ENCODE measurements at regions not wholly inside any gene's neighbourhood (a gene's known extent, or its start where the extent isn't known, plus 50 kb on each side); places are given as distances from the start of the nearest gene placed in this dataset.

GRCh38 chr7:91656541-91657482 lies 223.7 kb downstream of the MTERF1 start:
- DNase-seq (ENCODE audit: low spot score), result no peak
- no peak overlapping the region for H3K27ac Mint-ChIP-seq
- H3K4me1 Mint-ChIP-seq (ENCODE audit: low read depth), result no peaks in the 10 kb centered on the region
- no peaks in the 10 kb centered on the region for H3K27me3 Mint-ChIP-seq (ENCODE audit: low read depth)
- H3K9me3 Mint-ChIP-seq, result no peaks in the 10 kb centered on the region
- no peaks in the 10 kb centered on the region for H3K36me3 Mint-ChIP-seq (ENCODE audit: low read depth)
- no peak overlapping the region for H3K4me3 Mint-ChIP-seq

DNA sequence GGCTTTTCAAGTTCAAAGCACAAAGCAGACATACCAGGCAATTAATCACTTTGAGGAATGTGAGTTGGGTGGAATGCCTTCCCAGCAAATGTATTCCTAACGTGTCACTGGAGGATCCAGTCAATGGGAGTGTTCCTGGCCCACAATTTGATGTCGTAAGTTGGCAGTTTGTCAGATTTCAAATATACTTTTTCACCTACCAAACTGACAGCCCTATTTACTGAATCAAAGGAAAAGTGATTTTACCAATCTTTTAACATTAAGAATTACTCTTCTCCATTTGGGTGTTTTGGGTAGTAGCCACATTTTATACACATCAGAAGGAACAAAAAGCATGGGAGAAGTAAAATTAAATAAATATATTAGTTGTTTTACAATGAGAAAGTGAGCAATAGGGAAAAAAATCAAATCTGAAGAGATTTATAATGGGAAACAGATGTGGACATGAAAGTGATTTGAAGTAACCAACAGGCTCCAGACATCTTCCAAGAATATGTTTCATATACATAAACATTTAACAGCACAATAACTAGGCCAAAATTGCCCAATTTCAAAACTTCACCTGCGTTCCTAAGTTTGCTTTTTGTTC lies 222.9 kb downstream of the MTERF1 start:
- H3K9me3 Mint-ChIP-seq, result no peaks in the 10 kb centered on the region
- no peak for DNase-seq (ENCODE audit: low spot score)
- no peaks in the 10 kb centered on the region for H3K36me3 Mint-ChIP-seq (ENCODE audit: low read depth)
- no peaks in the 10 kb centered on the region for H3K4me1 Mint-ChIP-seq (ENCODE audit: low read depth)
- no peak overlapping the region for H3K4me3 Mint-ChIP-seq
- no peaks in the 10 kb centered on the region for H3K27me3 Mint-ChIP-seq (ENCODE audit: low read depth)
- H3K27ac Mint-ChIP-seq, result no peak overlapping the region

- Mint-ChIP-seq H3K4me3 (no peak overlapping the region), H3K36me3 (ENCODE audit: low read depth) (no peaks in the 10 kb centered on the region), H3K4me1 (ENCODE audit: low read depth) (no peaks in the 10 kb centered on the region), H3K27me3 (ENCODE audit: low read depth) (no peaks in the 10 kb centered on the region), H3K27ac (no peak overlapping the region), H3K9me3 (no peaks in the 10 kb centered on the region)
- DNase-seq (ENCODE audit: low spot score), result no peak
Measured at GRCh38 chr7:91659096-91659495, 221.4 kb downstream of the MTERF1 start.

DNA sequence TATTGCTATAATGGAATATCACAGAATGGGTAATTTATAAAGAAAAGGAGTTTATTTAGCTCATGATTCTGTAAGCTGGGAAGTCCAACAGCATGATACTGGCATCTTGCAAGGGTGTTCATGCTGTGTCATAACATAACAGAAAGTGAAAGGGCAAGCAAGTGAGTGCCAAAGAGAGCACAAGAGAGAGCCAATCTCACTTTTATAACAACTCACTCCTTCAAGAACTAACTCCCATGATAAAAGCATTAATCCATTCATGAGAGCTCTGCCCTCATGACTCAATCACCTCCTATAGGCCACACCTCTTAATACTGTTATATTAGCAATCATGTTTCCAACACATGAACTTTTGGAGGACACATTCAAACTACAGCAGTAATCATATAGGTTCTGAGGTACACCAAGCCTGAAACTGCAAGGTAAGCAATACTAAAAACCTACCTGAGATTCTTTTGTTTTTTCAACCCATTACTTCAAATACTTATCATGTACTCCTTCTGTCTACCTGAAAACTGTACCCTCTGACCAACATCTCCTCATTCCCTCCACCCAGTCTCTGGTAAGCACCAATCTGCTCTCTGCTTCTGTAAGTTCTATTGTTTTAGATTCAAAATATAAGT lies 219.7 kb downstream of the MTERF1 start:
- Mint-ChIP-seq H3K9me3 (no peaks in the 10 kb centered on the region), H3K4me3 (no peak overlapping the region), H3K27ac (no peak overlapping the region), H3K36me3 (ENCODE audit: low read depth) (no peaks in the 10 kb centered on the region), H3K4me1 (ENCODE audit: low read depth) (no peaks in the 10 kb centered on the region), H3K27me3 (ENCODE audit: low read depth) (no peaks in the 10 kb centered on the region)
- no peak for DNase-seq (ENCODE audit: low spot score)

GRCh38 chr7:91661727-91662126 lies 218.8 kb downstream of the MTERF1 start:
- H3K27ac Mint-ChIP-seq, result no peak overlapping the region
- H3K4me1 Mint-ChIP-seq (ENCODE audit: low read depth), result no peaks in the 10 kb centered on the region
- H3K4me3 Mint-ChIP-seq, result no peak overlapping the region
- no peaks in the 10 kb centered on the region for H3K27me3 Mint-ChIP-seq (ENCODE audit: low read depth)
- no peak for DNase-seq (ENCODE audit: low spot score)
- H3K9me3 Mint-ChIP-seq, result no peaks in the 10 kb centered on the region
- H3K36me3 Mint-ChIP-seq (ENCODE audit: low read depth), result no peaks in the 10 kb centered on the region

GRCh38 chr7:91668217-91668616 lies 212.3 kb downstream of the MTERF1 start:
- H3K27me3 Mint-ChIP-seq (ENCODE audit: low read depth), result no peaks in the 10 kb centered on the region
- H3K27ac Mint-ChIP-seq, result no peak overlapping the region
- no peaks in the 10 kb centered on the region for H3K36me3 Mint-ChIP-seq (ENCODE audit: low read depth)
- H3K4me3 Mint-ChIP-seq, result no peak overlapping the region
- no peaks in the 10 kb centered on the region for H3K9me3 Mint-ChIP-seq
- no peaks in the 10 kb centered on the region for H3K4me1 Mint-ChIP-seq (ENCODE audit: low read depth)
- no peak for DNase-seq (ENCODE audit: low spot score)

- Mint-ChIP-seq H3K4me3 (no peak overlapping the region), H3K27ac (no peak overlapping the region), H3K27me3 (ENCODE audit: low read depth) (no peaks in the 10 kb centered on the region), H3K36me3 (ENCODE audit: low read depth) (no peaks in the 10 kb centered on the region), H3K9me3 (no peaks in the 10 kb centered on the region), H3K4me1 (ENCODE audit: low read depth) (no peaks in the 10 kb centered on the region)
- DNase-seq (ENCODE audit: low spot score), result no peak
Measured at GRCh38 chr7:91671245-91671644, 209.3 kb downstream of the MTERF1 start.

- no peaks in the 10 kb centered on the region for H3K27me3 Mint-ChIP-seq (ENCODE audit: low read depth)
- H3K9me3 Mint-ChIP-seq, result peaks cover 8% of the 10 kb centered on the region
- H3K36me3 Mint-ChIP-seq (ENCODE audit: low read depth), result no peaks in the 10 kb centered on the region
- no peak overlapping the region for H3K27ac Mint-ChIP-seq
- DNase-seq (ENCODE audit: low spot score), result no peak
- no peak overlapping the region for H3K4me3 Mint-ChIP-seq
- H3K4me1 Mint-ChIP-seq (ENCODE audit: low read depth), result no peaks in the 10 kb centered on the region
Measured at GRCh38 chr7:91674470-91674869, 206.0 kb downstream of the MTERF1 start.

DNA sequence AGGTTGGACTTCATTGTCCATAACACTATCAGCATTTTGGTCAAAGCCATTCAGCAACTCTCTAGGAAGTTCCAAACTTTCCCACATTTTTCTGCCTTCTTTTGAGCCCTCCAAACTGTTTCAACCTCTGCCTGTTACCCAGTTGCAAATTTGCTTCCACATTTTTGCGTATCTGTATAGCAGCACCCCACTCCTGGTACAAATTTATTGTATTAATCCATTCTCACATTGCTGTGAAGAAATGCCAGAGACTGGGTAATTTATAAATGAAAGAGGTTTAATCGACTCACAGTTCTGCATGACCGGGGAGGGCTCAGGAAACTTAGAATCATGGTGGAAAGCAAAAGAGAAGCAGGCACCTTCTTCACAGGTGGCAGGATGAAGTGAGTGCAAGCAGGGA lies 198.8 kb downstream of the MTERF1 start:
- Mint-ChIP-seq H3K36me3 (ENCODE audit: low read depth) (no peaks in the 10 kb centered on the region), H3K4me3 (no peak overlapping the region), H3K27ac (no peak overlapping the region), H3K27me3 (ENCODE audit: low read depth) (no peaks in the 10 kb centered on the region), H3K9me3 (peaks cover 21% of the 10 kb centered on the region), H3K4me1 (ENCODE audit: low read depth) (no peaks in the 10 kb centered on the region)
- DNase-seq (ENCODE audit: low spot score), result no peak

DNA sequence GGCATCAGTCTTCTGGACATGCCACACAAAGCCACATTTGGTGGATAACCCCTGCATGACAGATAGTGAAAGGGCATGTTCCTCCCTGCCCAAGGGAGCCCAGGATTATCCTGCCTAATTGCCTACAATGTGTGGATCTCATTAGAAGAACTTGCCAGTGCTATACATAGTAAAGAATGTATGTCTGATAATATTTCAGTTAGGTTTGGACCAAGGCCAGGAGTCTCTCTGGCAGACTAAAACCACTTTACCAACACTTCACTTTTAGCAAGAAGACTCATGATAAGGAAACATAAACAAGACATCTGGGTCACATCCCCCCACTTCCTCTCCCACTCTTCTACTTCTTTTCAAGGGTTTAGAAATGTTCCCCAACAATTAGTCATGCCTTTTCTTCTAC lies 196.7 kb downstream of the MTERF1 start:
- Mint-ChIP-seq H3K9me3 (peaks cover 18% of the 10 kb centered on the region), H3K27ac (no peak overlapping the region), H3K27me3 (ENCODE audit: low read depth) (no peaks in the 10 kb centered on the region), H3K36me3 (ENCODE audit: low read depth) (no peaks in the 10 kb centered on the region), H3K4me1 (ENCODE audit: low read depth) (no peaks in the 10 kb centered on the region), H3K4me3 (no peak overlapping the region)
- no peak for DNase-seq (ENCODE audit: low spot score)

- no peak overlapping the region for H3K27ac Mint-ChIP-seq
- no peak for DNase-seq (ENCODE audit: low spot score)
- no peak overlapping the region for H3K4me3 Mint-ChIP-seq
- peaks cover 7% of the 10 kb centered on the region for H3K9me3 Mint-ChIP-seq
- H3K27me3 Mint-ChIP-seq (ENCODE audit: low read depth), result no peaks in the 10 kb centered on the region
- H3K4me1 Mint-ChIP-seq (ENCODE audit: low read depth), result no peaks in the 10 kb centered on the region
- H3K36me3 Mint-ChIP-seq (ENCODE audit: low read depth), result no peaks in the 10 kb centered on the region
Measured at GRCh38 chr7:91685544-91685943, 195.0 kb downstream of the MTERF1 start.

DNA sequence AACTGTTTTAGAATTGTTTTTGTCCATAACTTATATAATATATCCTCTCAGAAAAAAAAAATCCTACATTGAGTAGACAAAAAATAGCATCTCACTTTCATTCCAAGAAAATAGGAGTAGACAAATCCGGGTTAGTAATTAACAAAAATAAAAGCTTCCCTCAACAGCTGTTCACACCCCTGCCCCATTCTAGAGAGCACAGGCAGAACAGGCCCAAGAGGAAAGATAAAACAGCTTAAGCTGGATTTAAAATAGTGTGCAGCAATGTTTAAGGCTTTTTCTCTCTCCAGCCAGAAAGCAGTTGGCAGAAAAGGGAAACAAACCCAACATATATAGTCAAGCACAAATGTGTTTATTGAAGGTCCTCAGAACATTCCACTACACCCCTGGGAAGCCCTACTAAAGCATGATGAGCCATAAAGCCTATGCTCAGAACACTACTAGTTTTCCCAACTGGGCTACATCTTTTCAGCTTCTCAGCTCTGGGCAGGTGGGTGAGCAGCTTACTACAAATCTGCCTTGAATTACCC lies 189.9 kb downstream of the MTERF1 start:
- Mint-ChIP-seq H3K27me3 (ENCODE audit: low read depth) (no peaks in the 10 kb centered on the region), H3K9me3 (no peaks in the 10 kb centered on the region), H3K27ac (no peak overlapping the region), H3K4me1 (ENCODE audit: low read depth) (no peaks in the 10 kb centered on the region), H3K36me3 (ENCODE audit: low read depth) (no peaks in the 10 kb centered on the region), H3K4me3 (no peak overlapping the region)
- no peak for DNase-seq (ENCODE audit: low spot score)

DNA sequence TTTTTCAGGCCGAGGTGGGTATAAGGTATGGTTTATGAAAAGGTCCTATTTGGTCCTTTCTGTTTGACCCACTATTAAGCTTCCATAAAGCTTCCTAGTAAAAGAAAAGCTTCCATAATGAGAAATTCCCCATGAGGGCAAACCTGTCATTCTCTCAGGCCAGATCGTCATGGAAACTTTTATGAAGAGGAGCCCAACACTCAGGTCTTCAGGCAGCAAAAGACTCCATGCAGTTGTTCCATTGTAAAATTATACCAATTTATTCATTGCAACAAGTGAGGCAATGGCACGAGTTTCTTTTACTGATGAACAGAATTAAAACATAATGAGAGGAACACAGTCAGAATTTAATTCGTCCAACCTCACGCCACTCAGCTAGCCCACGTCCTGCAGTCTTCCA lies 188.6 kb downstream of the MTERF1 start:
- no peak for DNase-seq (ENCODE audit: low spot score)
- Mint-ChIP-seq H3K4me3 (no peak overlapping the region), H3K4me1 (ENCODE audit: low read depth) (no peaks in the 10 kb centered on the region), H3K36me3 (ENCODE audit: low read depth) (no peaks in the 10 kb centered on the region), H3K27ac (no peak overlapping the region), H3K9me3 (no peaks in the 10 kb centered on the region), H3K27me3 (ENCODE audit: low read depth) (no peaks in the 10 kb centered on the region)

DNA sequence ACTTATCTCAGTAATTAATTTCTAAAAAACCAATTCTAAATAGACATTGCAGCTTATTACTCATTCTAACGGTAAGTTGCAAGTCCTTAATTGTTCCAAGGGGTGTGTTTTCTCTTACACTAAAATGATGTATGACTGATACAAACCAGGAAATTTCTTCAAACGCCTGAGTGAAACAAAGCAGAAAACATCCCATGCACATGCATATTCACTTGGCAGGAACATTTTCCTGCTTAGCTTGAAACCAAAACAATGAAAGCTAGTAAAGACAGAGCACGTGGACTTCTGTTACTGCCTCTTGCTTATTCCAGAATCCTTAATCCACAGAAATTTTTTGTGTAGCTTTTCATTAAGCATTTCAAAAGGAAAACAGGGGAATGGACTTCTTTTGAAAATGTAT lies 187.7 kb downstream of the MTERF1 start:
- no peaks in the 10 kb centered on the region for H3K36me3 Mint-ChIP-seq (ENCODE audit: low read depth)

More for the DNA sequence above, 187.7 kb downstream of the MTERF1 start:
- Mint-ChIP-seq H3K4me3 (no peak overlapping the region), H3K4me1 (ENCODE audit: low read depth) (no peaks in the 10 kb centered on the region), H3K27me3 (ENCODE audit: low read depth) (no peaks in the 10 kb centered on the region), H3K9me3 (no peaks in the 10 kb centered on the region), H3K27ac (no peak overlapping the region)
- DNase-seq (ENCODE audit: low spot score), result no peak

Measured in T-helper 2 cell treated with Interferon-gamma antibody and Interleukin-4, amounts not matched to agents 5 μg/mL and 100 μg/mL, for 36 hours (primary cell).